Erythroblast (primary cell): ENCODE measurements at regions not wholly inside any gene's neighbourhood (a gene's known extent, or its start where the extent isn't known, plus 50 kb on each side); places are given as distances from the start of the nearest gene placed in this dataset.

ENCODE experiments used
- GATA1 ChIP-seq: IDR thresholded peaks from 2 replicates; pipeline ENCODE4 v1.6.1; 2011; ENCODE audit warnings: low read depth, mild to moderate bottlenecking, control low read depth, low read length, moderate library complexity
- POLR2A ChIP-seq: IDR thresholded peaks from 2 replicates; pipeline ENCODE4 v1.6.1; 2011; ENCODE audit warnings: mild to moderate bottlenecking, low read length

DNA sequence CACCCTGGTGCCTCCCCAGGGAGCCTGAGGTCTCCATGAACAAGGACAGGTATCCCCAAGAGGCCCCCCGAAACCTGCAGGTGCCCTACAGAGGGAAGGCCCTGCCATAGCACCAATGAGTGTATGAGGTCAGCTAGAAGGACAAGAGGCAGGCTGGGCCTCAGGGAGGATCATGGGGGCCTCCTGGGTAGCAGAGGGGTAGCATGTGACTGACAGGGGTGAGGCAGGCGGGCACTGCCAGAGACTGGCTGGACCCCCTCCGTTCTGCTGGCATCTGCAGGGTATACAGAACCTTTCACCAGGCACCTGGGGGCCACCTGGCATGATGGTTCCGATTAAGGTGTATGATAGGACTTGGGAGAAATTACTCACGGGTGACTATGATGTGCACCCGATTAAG is 79.2 kb upstream of the KCTD7 start:
- TF ChIP-seq POLR2A (no peak), GATA1 (no peak)
